KG1 (cell line): ENCODE measurements at regions not wholly inside any gene's neighbourhood (a gene's known extent, or its start where the extent isn't known, plus 50 kb on each side); places are given as distances from the start of the nearest gene placed in this dataset.
"Not testable (repeated sequence)": the region's sequence is repeated elsewhere in the genome, so short reads cannot be mapped to it uniquely, and the experiment has no call there.

Experiments used
- DNase-seq: peaks from one replicate; lab custom pipeline; 2025; lab: John Stamatoyannopoulos, UW

GRCh38 chr13:38283346-38283745 lies 66.3 kb upstream of the UFM1 start:
- no peak for DNase-seq

DNA sequence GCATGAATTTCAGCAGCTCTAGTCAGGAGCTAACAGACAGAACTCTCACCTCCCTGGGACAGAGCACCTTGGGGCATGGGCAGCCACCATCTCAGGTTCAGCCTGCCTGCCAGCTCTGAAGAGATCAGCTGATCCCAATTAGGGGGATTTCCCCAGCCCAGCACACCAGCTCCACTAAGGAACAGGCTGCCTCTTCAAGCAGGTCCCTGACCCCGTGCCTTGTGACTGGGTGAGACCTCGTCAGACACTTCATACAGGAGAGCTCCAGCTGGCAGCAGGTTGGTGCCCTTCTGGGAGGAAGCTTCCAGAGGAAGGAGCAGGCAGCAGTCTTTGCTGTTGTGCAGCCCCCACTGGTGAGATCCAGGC lies 84.5 kb upstream of the UFM1 start:
- no peak for DNase-seq

GRCh38 chr13:38264363-38265131 lies 85.1 kb upstream of the UFM1 start:
- no peak for DNase-seq

DNA sequence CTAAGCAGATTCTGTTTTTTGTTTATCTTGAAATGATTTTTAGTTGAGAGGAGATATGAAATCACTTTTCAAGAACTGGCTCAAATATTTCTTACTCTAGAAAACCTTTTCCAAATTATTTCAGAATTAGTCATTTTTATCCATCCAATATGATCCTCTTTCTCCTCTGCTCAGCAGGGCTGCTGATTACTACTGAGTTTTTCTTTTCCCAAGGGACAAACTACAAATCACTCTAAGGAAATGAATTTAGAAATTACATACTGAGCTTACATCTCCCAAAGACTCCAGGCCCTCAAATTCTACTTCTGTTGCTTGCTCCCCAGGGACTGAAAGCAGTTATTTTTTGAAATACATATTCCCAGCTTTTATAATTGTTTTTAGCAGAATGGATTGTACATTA lies 87.4 kb upstream of the UFM1 start:
- no peak for DNase-seq

GRCh38 chr13:38255600-38255999 lies 94.1 kb upstream of the UFM1 start:
- DNase-seq, result no peak

GRCh38 chr13:38239874-38240273 lies 109.8 kb upstream of the UFM1 start:
- DNase-seq, result no peak

DNA sequence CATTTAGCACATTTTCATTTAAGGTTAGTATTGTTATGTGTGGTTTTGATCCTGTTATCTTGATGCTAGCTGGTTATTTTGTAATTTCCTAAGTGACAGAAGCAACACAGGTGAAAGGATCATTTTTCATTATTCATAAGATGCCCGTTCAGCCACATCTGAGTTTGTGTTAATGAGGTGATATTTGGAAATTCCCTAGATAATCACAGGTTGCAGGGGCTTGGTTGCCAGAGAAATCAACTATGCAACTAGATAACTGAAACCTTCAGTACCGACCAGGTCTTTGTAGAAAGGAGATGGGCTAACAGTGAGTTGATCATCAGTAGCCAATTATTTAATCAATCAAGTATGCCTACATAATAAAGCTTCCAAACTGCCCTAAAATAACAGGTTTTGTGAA lies 121.3 kb upstream of the UFM1 start:
- DNase-seq, result no peak

- DNase-seq, result no peak
These were observed 123.2 kb upstream of the UFM1 start for GRCh38 chr13:38226496-38226895.

GRCh38 chr13:38223089-38223488 lies 126.6 kb upstream of the UFM1 start:
- no peak for DNase-seq

- not testable (repeated sequence) for DNase-seq
These were observed 128.5 kb upstream of the UFM1 start for GRCh38 chr13:38221120-38221519.

DNA sequence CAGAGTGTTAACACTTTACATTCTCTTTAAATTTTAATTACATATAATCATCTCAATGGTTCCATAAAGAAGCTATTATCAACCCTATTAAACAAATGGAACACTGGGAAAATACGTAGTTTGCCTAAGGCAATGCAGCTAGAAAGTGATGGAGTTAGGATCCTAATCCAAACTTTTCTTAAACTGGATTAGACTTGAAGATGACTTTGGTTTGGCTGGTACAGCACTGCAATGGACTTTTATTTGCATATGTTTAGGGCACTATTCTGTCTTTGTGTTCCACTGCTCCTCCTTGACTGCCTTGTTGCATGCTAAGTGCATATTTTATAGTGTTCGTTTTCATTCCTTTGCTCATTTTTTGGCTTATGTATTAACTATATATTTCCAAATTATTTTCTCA lies 133.5 kb upstream of the UFM1 start:
- DNase-seq, result no peak

- no peak for DNase-seq
These were observed 136.3 kb upstream of the UFM1 start for GRCh38 chr13:38213314-38213713.

DNA sequence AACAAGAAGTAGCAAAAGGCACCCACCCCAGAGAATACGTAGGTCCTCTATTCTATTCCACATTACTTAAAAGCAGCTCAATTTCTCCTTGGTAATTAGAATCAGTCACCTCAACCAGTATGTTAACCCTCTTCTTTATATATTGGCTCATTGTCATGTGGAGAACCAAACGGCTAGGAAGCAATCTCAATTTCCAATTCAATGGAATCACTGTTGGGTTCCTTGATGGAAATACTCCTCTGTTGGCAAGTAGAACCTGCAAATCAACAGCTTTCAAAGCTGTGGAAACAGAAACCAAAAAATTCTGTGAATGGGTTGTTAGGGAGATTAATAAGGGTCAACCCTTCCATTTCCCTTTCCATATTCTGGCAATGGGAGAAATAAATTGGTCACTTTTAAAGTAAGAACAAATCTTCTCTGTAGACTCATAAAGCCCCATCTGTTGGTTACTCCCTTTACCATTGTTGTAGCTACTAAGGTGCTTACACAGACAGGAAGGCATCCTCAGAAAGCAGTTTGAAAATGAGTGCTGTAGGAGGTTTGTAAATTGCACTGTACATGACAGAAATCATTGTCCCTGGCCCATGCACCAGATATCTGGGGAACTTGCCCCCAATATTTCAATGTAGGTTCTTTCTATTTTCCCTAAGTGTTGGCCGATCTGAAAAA lies 138.6 kb upstream of the UFM1 start:
- no peak for DNase-seq

DNA sequence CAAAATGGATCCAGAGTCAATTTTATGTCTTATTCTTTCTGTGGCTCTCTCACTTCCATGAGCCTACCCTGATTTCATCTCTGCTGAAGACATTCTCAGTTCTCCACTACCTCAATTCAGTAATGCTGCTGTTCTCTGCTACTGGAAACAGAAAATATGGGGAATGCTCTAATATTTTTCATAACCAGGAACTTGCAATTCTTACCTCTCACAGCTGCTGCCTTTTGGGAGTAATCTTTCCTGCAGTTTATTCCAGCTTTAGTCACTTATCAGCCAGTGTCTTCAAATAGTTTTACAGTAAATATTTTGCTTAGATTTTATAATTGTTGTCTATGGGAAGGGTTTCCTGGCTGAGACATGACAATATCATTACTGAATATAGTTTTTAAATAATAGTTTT lies 145.1 kb upstream of the UFM1 start:
- DNase-seq, result no peak

- no peak for DNase-seq
These were observed 146.9 kb upstream of the UFM1 start for GRCh38 chr13:38202740-38203139.

GRCh38 chr13:38191016-38191415 lies 158.6 kb upstream of the UFM1 start:
- no peak for DNase-seq

GRCh38 chr13:38180670-38181069 lies 169.0 kb upstream of the UFM1 start:
- DNase-seq, result no peak

DNA sequence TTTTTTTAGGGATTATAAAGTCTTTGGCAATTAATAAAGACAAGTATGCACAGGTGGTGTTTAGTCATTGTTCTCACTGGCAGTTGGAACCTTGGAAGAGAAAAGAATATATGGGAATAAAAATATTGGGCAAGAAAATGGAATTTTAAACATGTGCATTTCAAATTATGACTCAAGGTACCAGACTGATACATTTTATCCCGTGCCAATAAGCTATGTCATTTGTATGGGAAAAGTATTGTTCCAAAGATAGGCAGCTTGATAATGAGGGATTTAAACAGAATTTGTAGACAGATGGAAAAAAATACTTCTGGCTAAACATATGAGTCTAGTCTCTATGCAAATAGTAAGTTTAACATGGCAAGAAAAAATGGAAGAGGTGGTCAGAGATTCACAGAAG lies 169.5 kb upstream of the UFM1 start:
- DNase-seq, result no peak

- no peak for DNase-seq
These were observed 173.0 kb upstream of the UFM1 start for GRCh38 chr13:38176664-38177063.

GRCh38 chr13:38173403-38173802 lies 176.2 kb upstream of the UFM1 start:
- no peak for DNase-seq

DNA sequence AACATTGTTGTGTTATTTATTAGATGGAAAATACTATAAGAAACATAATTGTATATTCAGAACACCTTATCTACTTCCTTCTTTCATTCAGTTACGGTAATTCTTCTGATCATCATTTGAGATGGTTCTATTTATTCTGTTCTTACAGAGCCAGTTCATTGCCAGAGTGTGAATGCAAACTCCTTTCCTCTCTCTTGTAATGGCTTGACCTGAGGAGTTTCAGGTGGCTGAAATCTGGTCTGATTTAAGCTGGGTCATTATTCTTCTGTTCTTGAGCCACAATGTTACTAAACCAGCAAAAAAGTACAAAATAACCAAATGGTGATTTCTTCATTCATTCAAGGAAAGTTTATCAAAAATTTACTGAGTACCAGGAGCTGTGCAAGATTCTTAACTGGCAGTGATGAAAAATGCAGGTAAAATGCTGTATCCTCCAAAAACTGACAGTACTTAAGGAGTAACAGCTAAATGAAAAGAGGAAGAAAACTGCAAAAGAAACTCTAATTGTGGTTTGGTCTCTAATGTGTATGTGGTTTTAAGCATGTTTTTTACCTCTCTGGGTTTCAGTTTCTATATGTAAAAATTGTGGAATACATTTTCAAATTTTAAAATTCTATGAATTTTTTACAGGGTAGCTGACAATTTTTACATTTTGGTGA lies 182.4 kb upstream of the UFM1 start:
- peak; percentile 5 for DNase-seq

DNA sequence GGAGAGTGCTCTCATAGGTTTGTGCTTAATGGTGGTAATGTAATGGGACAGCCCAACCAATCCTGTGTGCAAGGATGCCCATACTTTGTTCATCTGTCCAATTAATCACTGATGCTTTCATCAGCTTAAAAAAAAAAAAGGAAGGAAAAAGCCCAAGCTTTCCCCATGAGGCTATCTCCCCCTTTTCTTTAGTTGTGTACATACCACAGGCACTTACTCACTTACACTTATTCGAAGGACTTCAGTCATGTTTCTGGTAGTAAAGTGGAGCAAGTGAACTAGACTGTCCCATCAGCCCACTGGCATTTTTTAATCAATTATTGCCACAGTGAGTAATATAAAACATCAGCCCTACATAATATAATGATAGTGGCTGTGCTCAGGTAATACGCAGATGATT lies 183.5 kb upstream of the UFM1 start:
- DNase-seq, result no peak

DNA sequence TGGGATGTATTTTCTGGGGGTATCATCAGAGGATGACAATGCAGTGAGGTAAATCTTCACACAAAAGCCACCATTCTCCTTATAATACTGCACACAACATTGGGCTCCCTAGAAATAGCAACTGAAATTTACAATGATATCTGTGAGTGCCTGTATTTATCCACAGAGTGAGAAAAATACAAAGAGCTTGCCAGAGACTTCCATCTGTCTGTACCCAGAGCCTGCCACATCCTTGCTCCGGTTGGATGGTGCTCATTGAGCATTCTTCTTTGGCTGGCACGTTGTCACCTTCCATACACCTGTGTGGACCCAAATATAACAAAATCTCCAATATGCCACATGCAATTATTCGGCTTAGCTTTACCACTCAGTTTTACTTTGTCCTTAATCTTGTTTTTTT lies 189.5 kb upstream of the UFM1 start:
- DNase-seq, result no peak
